HG03442 (cell line): ENCODE measurements at regions not wholly inside any gene's neighbourhood (a gene's known extent, or its start where the extent isn't known, plus 50 kb on each side); places are given as distances from the start of the nearest gene placed in this dataset.
A peak's percentile ranks its signal among the peaks of the same experiment; 100 is the strongest.
"Not testable (repeated sequence)": the region's sequence is repeated elsewhere in the genome, so short reads cannot be mapped to it uniquely, and the experiment has no call there.

ENCODE experiments used
- ATAC-seq: cut with Tn5 transposase; IDR thresholded peaks from one replicate; pipeline ENCODE4 v1.9.1; 2021; ENCODE audit warnings: mild to moderate bottlenecking, moderate library complexity; ENCODE audit not compliant: unreplicated experiment

DNA sequence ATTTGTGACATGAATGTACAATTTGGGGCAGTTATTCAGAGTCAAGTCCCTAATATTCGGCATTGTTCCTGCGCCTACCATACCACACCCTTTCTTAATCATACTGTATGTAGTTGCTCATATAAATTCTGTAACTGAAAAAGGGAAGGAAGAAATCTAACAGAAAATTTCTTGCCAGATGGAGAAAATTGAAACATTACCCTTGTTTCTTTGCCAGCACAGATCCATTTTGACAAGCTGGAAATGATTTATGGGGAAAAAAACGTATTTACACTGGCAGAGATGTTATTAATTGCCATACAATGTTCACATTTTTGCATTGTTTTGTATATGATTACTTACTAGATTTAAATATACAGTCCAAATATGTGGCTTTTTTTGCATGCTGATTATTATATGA is 363.8 kb upstream of the PKN2 start:
- no peak for ATAC-seq

DNA sequence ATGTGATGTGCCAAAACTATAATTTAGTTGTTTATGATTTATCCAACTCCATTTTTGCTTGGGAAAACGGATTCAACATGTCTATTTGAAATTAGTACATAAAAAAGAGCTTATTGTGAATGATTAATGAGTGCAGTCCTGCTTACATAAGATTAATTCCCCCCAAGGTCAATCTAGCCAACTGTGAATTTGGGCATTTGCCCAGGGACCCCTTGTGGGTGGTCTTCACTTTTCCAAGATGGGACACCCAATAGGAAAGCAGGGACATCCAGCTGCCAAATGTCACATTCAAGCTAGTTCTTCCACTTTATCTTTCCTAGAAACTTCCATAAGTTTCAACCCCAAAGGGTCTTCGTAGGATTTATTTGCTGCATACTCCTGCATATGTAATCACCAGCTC is 362.4 kb upstream of the PKN2 start:
- ATAC-seq = no peak

DNA sequence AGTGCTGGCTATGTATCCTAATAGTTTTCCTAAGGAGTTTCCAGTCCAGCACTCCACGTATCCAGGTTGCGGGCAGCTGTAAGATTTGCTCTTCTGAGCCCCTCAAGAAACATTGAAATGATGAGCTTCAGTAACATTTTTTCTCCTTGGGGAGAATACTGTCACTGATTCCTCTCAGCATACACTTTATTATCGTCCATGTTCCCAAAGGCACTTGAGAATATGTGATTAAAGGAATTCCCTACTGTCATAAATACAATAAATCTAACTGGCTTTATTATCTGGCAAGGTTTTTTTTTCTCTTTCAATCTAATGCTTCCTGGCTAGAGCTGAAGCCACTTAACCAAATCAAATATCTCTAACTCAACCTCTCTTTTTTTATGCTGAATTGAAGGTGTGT is 359.2 kb upstream of the PKN2 start:
- no peak for ATAC-seq

DNA sequence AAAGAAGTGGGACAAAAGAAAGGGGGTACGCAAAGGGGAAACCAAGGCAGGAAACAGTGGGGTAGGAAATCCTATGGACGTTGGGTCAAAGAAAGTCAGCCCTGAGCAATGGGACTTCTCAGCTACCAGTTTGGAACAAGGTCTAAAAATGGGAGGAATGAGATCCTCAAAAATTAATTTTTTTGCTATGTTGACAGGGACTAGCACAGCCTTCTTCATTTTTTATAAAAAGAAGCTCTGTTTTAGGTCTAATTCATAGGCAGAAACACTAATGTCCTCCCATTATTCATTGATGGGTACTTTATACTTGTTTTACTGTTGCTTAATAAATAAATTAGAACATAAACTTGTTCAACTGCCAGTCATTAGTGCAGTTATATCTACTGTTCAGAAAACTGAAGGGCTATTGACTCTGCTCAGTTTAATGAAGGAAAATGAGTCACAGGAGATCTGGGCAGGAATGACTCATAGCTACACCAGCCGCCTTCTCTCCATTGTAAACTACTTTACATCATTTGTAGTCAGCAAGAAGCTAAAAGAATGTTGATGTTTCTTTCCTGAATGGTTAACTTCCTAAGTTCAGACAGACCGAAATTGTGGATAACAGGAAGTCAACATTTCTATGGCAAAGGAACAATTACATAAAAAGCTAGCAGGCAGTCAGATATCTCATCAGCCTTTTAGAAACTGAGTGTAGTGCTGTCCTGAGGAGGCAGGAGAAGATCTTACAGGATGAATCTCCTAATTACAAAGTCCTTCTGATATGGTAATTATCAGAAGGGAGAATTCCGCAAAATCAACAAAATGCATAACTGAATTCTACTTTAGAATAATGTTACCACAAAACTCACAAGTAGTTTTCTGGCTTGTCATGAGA is 356.4 kb upstream of the PKN2 start:
- peak; percentile 85 for ATAC-seq

- ATAC-seq = no peak
Observed at GRCh38 chr1:88330201-88330600, 353.9 kb upstream of the PKN2 start.

DNA sequence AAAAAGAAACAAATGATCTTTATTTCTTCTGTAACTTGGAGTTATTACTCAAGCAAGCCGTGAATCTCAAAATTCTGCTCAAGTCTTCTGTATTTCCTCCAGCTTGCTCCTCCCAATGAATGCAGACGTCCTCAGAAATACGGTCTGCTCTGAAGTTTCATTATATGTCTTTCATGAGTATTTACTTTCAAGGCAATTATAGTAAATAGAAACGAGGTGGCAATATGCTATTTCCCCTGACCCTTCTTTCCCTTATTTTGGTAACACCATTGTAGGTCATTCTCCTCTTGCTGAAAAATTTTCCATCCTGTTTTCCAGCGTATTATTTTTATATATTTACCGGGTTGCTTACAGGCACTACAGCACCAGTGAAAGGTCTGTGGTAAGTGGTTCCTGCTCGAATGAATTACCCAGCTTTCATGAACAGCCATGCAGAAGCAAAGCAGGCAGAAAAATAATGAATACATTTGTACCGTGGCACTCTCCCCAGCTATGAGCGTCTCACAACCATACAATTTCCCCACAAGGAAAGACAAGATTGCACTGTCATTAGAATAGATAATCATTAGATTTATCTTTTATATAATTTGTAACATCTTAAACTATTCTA is 350.9 kb upstream of the PKN2 start:
- ATAC-seq = no peak

DNA sequence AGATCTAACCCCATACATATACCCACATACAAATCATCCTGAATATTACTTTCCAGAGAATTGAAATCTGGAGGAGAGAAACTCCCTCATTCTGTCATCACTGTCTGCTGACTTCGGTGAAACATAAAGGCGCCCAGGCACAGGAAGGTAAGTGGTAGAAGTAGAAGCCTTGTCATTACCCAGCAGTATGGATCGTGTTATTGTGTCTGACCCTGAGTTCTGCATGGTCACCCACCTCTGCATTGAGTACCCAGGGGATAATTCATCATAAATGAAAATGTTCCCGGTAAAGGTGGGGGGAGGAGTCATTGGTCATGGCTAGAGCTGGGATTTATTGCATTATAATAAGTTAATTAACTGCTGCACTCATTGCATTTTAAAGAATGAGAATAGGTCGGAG is 342.6 kb upstream of the PKN2 start:
- ATAC-seq = no peak

GRCh38 chr1:88342081-88342480 is 342.0 kb upstream of the PKN2 start:
- not testable (repeated sequence) for ATAC-seq

GRCh38 chr1:88350648-88351047 is 333.4 kb upstream of the PKN2 start:
- ATAC-seq = no peak

GRCh38 chr1:88351960-88352359 is 332.1 kb upstream of the PKN2 start:
- no peak for ATAC-seq

- no peak for ATAC-seq
Observed at GRCh38 chr1:88354256-88354655, 329.8 kb upstream of the PKN2 start.

- ATAC-seq = no peak
Observed at GRCh38 chr1:88357729-88358128, 326.3 kb upstream of the PKN2 start.

DNA sequence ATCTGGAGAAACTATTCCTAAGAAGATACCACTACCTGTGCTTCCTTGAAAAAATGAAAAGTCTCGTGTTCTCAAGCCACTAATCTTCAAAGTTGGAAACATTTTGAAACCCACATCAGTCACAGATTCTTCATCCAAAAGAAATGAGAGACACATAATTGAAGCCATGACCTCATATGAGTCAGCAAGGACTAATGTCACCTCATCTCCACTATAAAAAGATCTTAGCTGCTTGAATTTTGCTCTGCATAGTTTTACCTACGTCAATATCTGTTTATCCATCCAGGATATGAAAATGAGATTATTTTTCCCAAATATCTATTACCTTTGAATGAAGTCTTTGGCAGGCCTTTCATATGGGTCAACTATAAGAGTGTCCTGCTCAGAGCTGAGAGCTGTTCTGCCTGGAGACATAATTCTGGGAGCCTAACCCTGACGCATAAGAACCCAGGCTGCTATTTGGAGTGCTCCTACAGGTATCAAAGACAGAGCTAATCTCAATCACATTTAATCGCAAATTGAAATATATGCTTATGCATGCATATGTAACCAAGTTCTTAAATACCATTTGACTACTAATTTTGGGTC is 312.5 kb upstream of the PKN2 start:
- ATAC-seq = no peak

DNA sequence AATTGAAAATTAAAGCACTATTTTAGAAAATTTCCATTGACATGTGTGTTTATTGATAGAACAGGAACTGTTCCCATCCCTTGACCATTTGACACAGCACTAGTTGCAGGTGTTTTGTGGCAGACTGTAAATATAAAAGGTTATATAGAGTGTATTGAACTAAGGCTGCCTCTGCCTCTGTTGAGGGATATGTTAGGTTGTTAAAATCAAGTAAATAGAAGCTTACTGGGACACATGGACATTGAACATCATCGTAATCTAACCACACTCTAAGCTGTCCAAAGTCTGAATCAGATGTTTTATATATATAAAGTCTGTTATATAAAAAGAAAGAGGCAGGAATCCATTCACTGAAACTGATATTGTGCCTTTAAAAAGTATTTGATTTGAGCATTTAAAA is 308.1 kb upstream of the PKN2 start:
- ATAC-seq = no peak

DNA sequence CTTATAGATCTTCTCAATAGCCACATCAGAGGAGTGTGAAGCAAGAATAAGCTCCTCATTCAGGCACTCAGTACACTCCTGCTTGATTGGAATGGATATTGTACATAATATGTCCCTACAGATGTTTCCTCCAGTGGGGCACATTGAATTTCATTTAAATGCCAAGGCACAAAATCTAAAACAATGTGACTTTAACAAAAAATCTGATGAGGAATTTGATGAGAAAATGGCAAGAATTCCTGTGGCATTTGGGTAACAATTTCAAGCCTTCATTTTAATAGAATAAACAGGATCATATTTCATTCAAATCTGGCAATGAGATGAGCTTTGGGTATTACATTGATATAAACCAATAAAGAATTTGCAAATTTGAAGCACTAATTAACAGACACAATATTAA is 307.7 kb upstream of the PKN2 start:
- ATAC-seq = no peak

GRCh38 chr1:88378560-88378959 is 305.5 kb upstream of the PKN2 start:
- ATAC-seq = no peak

DNA sequence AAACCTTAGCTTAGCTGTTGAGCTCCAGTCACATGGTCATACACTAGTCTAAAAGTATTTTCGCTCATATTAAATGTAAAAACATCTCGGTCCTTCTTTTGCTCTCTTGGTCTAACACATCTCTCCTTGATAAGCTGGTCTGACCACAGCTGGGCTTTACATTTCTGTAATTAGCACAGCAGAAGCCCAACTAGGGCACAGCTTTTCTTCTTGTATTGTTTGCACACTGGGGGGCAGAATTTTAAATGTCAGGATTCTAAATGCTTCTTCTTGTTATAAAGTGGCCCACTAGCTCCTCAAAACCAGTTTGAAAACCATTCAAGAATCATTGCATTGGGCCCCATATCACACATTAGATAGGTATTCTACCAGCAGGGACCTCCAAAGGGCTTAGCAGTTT is 289.1 kb upstream of the PKN2 start:
- no peak for ATAC-seq

GRCh38 chr1:88398338-88398737 is 285.7 kb upstream of the PKN2 start:
- no peak for ATAC-seq

GRCh38 chr1:88399690-88400089 is 284.4 kb upstream of the PKN2 start:
- peak; percentile 83 for ATAC-seq

- peak; percentile 88 for ATAC-seq
Observed at GRCh38 chr1:88401313-88401712, 282.8 kb upstream of the PKN2 start.

DNA sequence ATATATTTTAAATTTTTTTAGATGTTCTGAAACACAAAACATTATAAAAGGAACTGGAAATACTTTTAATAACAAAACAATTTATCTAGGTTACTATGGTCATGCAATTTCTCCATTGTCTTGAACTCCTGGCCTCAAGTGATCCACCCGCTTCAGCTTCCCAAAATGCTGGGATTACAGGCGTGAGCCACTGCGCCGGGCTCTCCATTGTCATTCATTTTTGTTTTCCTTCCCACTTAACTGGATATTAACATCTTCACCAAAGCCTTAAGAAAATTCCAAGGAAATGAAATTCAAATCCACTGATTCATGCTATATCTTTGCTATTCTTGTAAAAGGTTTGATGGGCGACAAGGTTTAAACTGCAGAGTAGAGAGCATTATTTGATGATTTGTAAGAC is 279.5 kb upstream of the PKN2 start:
- no peak for ATAC-seq

DNA sequence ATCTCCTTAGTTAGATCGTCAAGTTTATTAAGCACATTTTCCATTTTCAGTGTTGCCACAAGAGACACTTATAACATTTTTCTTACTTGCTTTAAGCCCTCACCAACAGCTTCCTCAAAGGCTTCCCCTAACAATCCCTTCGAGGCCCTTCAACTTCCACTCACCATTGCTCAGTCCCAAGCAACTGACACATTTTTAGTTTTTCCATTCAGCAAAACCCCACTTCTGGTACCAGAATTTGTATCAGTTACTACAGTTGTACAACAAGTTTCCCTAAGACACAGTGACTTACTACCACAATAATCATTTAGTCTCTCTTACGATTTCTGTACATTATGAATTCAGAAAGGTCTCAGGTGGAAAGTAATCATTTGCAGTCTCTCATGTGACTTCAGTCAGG is 276.8 kb upstream of the PKN2 start:
- no peak for ATAC-seq
